AG04450 (cell line): ENCODE measurements at regions not wholly inside any gene's neighbourhood (a gene's known extent, or its start where the extent isn't known, plus 50 kb on each side); places are given as distances from the start of the nearest gene placed in this dataset.

Source experiments
- CTCF ChIA-PET: fragments of 300-600, 350-600 bp; formaldehyde crosslinking; extraction: SDS; loops from one replicate; lab custom pipeline; 2022; ENCODE audit warnings: antibody characterized with exemption, inconsistent platforms; lab: Charles Lee
- POLR2A ChIA-PET: fragments of 350-600 bp; formaldehyde crosslinking; extraction: SDS; loops from one replicate; lab custom pipeline; 2021; ENCODE audit warnings: antibody characterized with exemption, inconsistent platforms; lab: Yijun Ruan, JAX
- DNase-seq: peaks from one replicate; pipeline ENCODE4 v3.0.0-alpha.2; 2011; ENCODE audit warnings: low read depth, low spot score
- H3K27ac ChIP-seq: one replicate; pipeline ENCODE4 v1.5.1; 2012; ENCODE audit warnings: low read depth, low read length, control low read depth
- H3K27me3 ChIP-seq: one replicate; pipeline ENCODE4 v1.6.0; 2012; ENCODE audit warnings: low read length; ENCODE audit not compliant: control insufficient read depth, insufficient read depth
- H3K4me3 ChIP-seq: 2 replicates; pipeline ENCODE4 v1.5.1; 2011; ENCODE audit warnings: mild to moderate bottlenecking, low read depth, low read length, control low read depth
- H3K9me3 ChIP-seq: 2 replicates; pipeline ENCODE4 v1.5.1; 2012; ENCODE audit warnings: low read length; ENCODE audit not compliant: control insufficient read depth, insufficient read depth
- CTCF ChIP-seq: IDR thresholded peaks from 2 replicates; pipeline ENCODE4 v1.5.1; 2011; ENCODE audit warnings: low read depth, low read length, control low read depth, inconsistent platforms

GRCh38 chr2:239742377-239742776 is 282.8 kb downstream of the NDUFA10 start:
- POLR2A ChIA-PET = no interaction called here
- peaks cover 39% of the 10 kb centered on the region; the same call in 1 of the 2 replicates for H3K9me3 ChIP-seq
- H3K4me3 ChIP-seq = no peak overlapping the region
- CTCF ChIA-PET = no interaction called here
- no peak for DNase-seq
- H3K27ac ChIP-seq = no peak overlapping the region
- H3K27me3 ChIP-seq = no peaks in the 10 kb centered on the region
- TF ChIP-seq CTCF = no peak

- CTCF ChIA-PET = no interaction called here
- POLR2A ChIA-PET = no interaction called here
- Histone ChIP-seq H3K27me3 (no peaks in the 10 kb centered on the region), H3K27ac (no peak overlapping the region), H3K9me3 (peaks cover 48% of the 10 kb centered on the region), H3K4me3 (no peak overlapping the region)
- no peak for TF ChIP-seq CTCF
- no peak for DNase-seq
These were observed 285.9 kb downstream of the NDUFA10 start for GRCh38 chr2:239739206-239739605.

GRCh38 chr2:239738159-239738558 is 287.0 kb downstream of the NDUFA10 start:
- Histone ChIP-seq H3K27ac (no peak overlapping the region), H3K27me3 (no peaks in the 10 kb centered on the region), H3K9me3 (peaks cover 51% of the 10 kb centered on the region), H3K4me3 (no peak overlapping the region)
- ChIA-PET CTCF (no interaction called here), POLR2A (no interaction called here)
- TF ChIP-seq CTCF = no peak
- no peak for DNase-seq

- ChIA-PET POLR2A (no interaction called here), CTCF (no interaction called here)
- Histone ChIP-seq H3K27ac (no peak overlapping the region), H3K9me3 (peaks cover 56% of the 10 kb centered on the region), H3K27me3 (no peaks in the 10 kb centered on the region), H3K4me3 (no peak overlapping the region)
- TF ChIP-seq CTCF = no peak
- no peak for DNase-seq
These were observed 288.0 kb downstream of the NDUFA10 start for GRCh38 chr2:239737144-239737463.

- DNase-seq = no peak
- Histone ChIP-seq H3K4me3 (no peak overlapping the region), H3K27me3 (no peaks in the 10 kb centered on the region), H3K9me3 (peaks cover 54% of the 10 kb centered on the region), H3K27ac (no peak overlapping the region)
- POLR2A ChIA-PET = no interaction called here
- CTCF ChIA-PET = no interaction called here
- no peak for TF ChIP-seq CTCF
These were observed 288.6 kb downstream of the NDUFA10 start for GRCh38 chr2:239736358-239737143.
